Astrocyte (in vitro differentiated cells and primary cell): ENCODE measurements at regions not wholly inside any gene's neighbourhood (a gene's known extent, or its start where the extent isn't known, plus 50 kb on each side); places are given as distances from the start of the nearest gene placed in this dataset.

Source experiments
- CTCF ChIP-seq: IDR thresholded peaks from 2 replicates; pipeline ENCODE4 v1.5.1; 2011; ENCODE audit warnings: low read depth, mild to moderate bottlenecking, inconsistent platforms, low read length, moderate library complexity; ENCODE audit not compliant: insufficient read depth
- EZH2 ChIP-seq: IDR thresholded peaks from 2 replicates; pipeline ENCODE4 v1.6.1; 2012; ENCODE audit warnings: mild to moderate bottlenecking, low read length, inconsistent platforms; ENCODE audit not compliant: insufficient read depth

- TF ChIP-seq CTCF (peak; percentile 76), EZH2 (no peak)
Observed at GRCh38 chr1:98468111-98468717, 193.3 kb upstream of the SNX7 start.
